Stimulated activated memory B cell treated with anti-CD40 and anti-IgM and Interleukin-4, amounts not matched to agents 10 μg/mL and 1 μg/mL and 100 μg/mL, for 72 hours (primary cell): ENCODE measurements at regions not wholly inside any gene's neighbourhood (a gene's known extent, or its start where the extent isn't known, plus 50 kb on each side); places are given as distances from the start of the nearest gene placed in this dataset.

ENCODE experiments used
- ATAC-seq: fragments of 150-1000 bp; cut with Tn5 transposase; 2 replicates; pipeline ENCODE4 v1.10.0; 2021
- H3K27ac Mint-ChIP-seq: one replicate; pipeline ENCODE4 v1.8.0; 2022; ENCODE audit warnings: mild to moderate bottlenecking, mixed read lengths
- H3K27me3 Mint-ChIP-seq: one replicate; pipeline ENCODE4 v1.8.0; 2022; ENCODE audit warnings: mixed read lengths
- H3K36me3 Mint-ChIP-seq: one replicate; pipeline ENCODE4 v1.8.0; 2022; ENCODE audit warnings: mixed read lengths
- H3K4me1 Mint-ChIP-seq: one replicate; pipeline ENCODE4 v1.8.0; 2022; ENCODE audit warnings: mixed read lengths
- H3K4me3 Mint-ChIP-seq: one replicate; pipeline ENCODE4 v1.8.0; 2022; ENCODE audit warnings: mild to moderate bottlenecking, moderate library complexity, mixed read lengths
- H3K9me3 Mint-ChIP-seq: one replicate; pipeline ENCODE4 v1.8.0; 2022; ENCODE audit warnings: mixed read lengths

GRCh38 chr12:4850857-4851380, 58.8 kb upstream of the KCNA1 start:
- Mint-ChIP-seq H3K36me3 (no peaks in the 10 kb centered on the region), H3K4me3 (no peak overlapping the region), H3K4me1 (peaks cover 16% of the 10 kb centered on the region), H3K9me3 (no peaks in the 10 kb centered on the region), H3K27me3 (no peaks in the 10 kb centered on the region), H3K27ac (no peak overlapping the region)
- ATAC-seq, result no peak

GRCh38 chr12:4852308-4852707, 57.4 kb upstream of the KCNA1 start:
- no peaks in the 10 kb centered on the region for H3K36me3 Mint-ChIP-seq
- no peaks in the 10 kb centered on the region for H3K9me3 Mint-ChIP-seq
- H3K4me3 Mint-ChIP-seq, result no peak overlapping the region
- H3K27ac Mint-ChIP-seq, result no peak overlapping the region
- no peaks in the 10 kb centered on the region for H3K27me3 Mint-ChIP-seq
- peaks cover 16% of the 10 kb centered on the region for H3K4me1 Mint-ChIP-seq
- ATAC-seq, result no peak

GRCh38 chr12:4852911-4853310, 56.8 kb upstream of the KCNA1 start:
- H3K4me1 Mint-ChIP-seq, result peaks cover 20% of the 10 kb centered on the region
- no peak for ATAC-seq
- no peak overlapping the region for H3K27ac Mint-ChIP-seq
- H3K4me3 Mint-ChIP-seq, result no peak overlapping the region
- H3K36me3 Mint-ChIP-seq, result no peaks in the 10 kb centered on the region
- H3K9me3 Mint-ChIP-seq, result no peaks in the 10 kb centered on the region
- peaks cover 5% of the 10 kb centered on the region for H3K27me3 Mint-ChIP-seq

GRCh38 chr12:4855121-4855924, 54.4 kb upstream of the KCNA1 start:
- Mint-ChIP-seq H3K36me3 (no peaks in the 10 kb centered on the region), H3K4me3 (no peak overlapping the region), H3K9me3 (no peaks in the 10 kb centered on the region), H3K27me3 (peaks cover 21% of the 10 kb centered on the region), H3K4me1 (peaks cover 28% of the 10 kb centered on the region), H3K27ac (no peak overlapping the region)
- ATAC-seq, result peak; percentile 72

GRCh38 chr12:4856596-4856995, 53.1 kb upstream of the KCNA1 start:
- H3K36me3 Mint-ChIP-seq, result no peaks in the 10 kb centered on the region
- peaks cover 34% of the 10 kb centered on the region for H3K27me3 Mint-ChIP-seq
- no peak overlapping the region for H3K4me3 Mint-ChIP-seq
- peaks cover 28% of the 10 kb centered on the region for H3K4me1 Mint-ChIP-seq
- no peak for ATAC-seq
- H3K9me3 Mint-ChIP-seq, result no peaks in the 10 kb centered on the region
- no peak overlapping the region for H3K27ac Mint-ChIP-seq

GRCh38 chr12:4857472-4858291, 52.0 kb upstream of the KCNA1 start:
- H3K36me3 Mint-ChIP-seq, result no peaks in the 10 kb centered on the region

GRCh38 chr12:4858386-4858785, 51.3 kb upstream of the KCNA1 start:
- H3K4me3 Mint-ChIP-seq, result no peak overlapping the region
- ATAC-seq, result no peak
- no peak overlapping the region for H3K27ac Mint-ChIP-seq

More at GRCh38 chr12:4857472-4858291, 52.0 kb upstream of the KCNA1 start:
- Mint-ChIP-seq H3K4me3 (peak overlapping the region; percentile 53), H3K27me3 (peaks cover 35% of the 10 kb centered on the region), H3K27ac (no peak overlapping the region), H3K9me3 (no peaks in the 10 kb centered on the region), H3K4me1 (peaks cover 28% of the 10 kb centered on the region)
- peak; percentile 86 for ATAC-seq

GRCh38 chr12:4859478-4860210, 50.1 kb upstream of the KCNA1 start:
- Mint-ChIP-seq H3K36me3 (no peaks in the 10 kb centered on the region), H3K27me3 (peaks cover 36% of the 10 kb centered on the region), H3K9me3 (no peaks in the 10 kb centered on the region), H3K27ac (no peak overlapping the region), H3K4me1 (peaks cover 28% of the 10 kb centered on the region), H3K4me3 (no peak overlapping the region)
- no peak for ATAC-seq

More at GRCh38 chr12:4858386-4858785, 51.3 kb upstream of the KCNA1 start:
- H3K4me1 Mint-ChIP-seq, result peaks cover 28% of the 10 kb centered on the region
- peaks cover 35% of the 10 kb centered on the region for H3K27me3 Mint-ChIP-seq
- no peaks in the 10 kb centered on the region for H3K9me3 Mint-ChIP-seq
- H3K36me3 Mint-ChIP-seq, result no peaks in the 10 kb centered on the region
